ENCODE measurements at regions not wholly inside any gene's neighbourhood (a gene's known extent, or its start where the extent isn't known, plus 50 kb on each side); places are given as distances from the start of the nearest gene placed in this dataset.

- TF ChIP-seq, protein P1, sequence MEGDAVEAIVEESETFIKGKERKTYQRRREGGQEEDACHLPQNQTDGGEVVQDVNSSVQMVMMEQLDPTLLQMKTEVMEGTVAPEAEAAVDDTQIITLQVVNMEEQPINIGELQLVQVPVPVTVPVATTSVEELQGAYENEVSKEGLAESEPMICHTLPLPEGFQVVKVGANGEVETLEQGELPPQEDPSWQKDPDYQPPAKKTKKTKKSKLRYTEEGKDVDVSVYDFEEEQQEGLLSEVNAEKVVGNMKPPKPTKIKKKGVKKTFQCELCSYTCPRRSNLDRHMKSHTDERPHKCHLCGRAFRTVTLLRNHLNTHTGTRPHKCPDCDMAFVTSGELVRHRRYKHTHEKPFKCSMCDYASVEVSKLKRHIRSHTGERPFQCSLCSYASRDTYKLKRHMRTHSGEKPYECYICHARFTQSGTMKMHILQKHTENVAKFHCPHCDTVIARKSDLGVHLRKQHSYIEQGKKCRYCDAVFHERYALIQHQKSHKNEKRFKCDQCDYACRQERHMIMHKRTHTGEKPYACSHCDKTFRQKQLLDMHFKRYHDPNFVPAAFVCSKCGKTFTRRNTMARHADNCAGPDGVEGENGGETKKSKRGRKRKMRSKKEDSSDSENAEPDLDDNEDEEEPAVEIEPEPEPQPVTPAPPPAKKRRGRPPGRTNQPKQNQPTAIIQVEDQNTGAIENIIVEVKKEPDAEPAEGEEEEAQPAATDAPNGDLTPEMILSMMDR (IDR thresholded peaks at IDR 0.05; ENCODE audit: low read depth, low read length, poor library complexity, severe bottlenecking): no peak
- no peak for TF ChIP-seq EZH2phosphoT487 (IDR thresholded peaks at IDR 0.05; ENCODE audit: borderline replicate concordance, low read length)
These were observed 961.0 kb upstream of the CDH2 start for GRCh38 chr18:29137773-29138495.

Data from DOHH2 (cell line).